Right lobe of liver (tissue), 6 donors: ENCODE measurements at regions not wholly inside any gene's neighbourhood (a gene's known extent, or its start where the extent isn't known, plus 50 kb on each side); places are given as distances from the start of the nearest gene placed in this dataset.

Source experiments
- ATAC-seq, 4 donors: fragments of 200-7000 bp; cut with Tn5 transposase; one replicate each; pipeline ENCODE4 v1.9.1; 2020; ENCODE audit warnings: mild to moderate bottlenecking in 4 of 4, moderate library complexity in 4 of 4
- DNase-seq, 3 donors: peaks; one replicate each; pipeline ENCODE4 v3.0.0-alpha.2; 2020
- H3K27ac ChIP-seq, 3 donors: fragments of 200-600 bp; one replicate each; pipeline ENCODE4 v1.8.0; 2022
- H3K27me3 ChIP-seq, 2 donors: fragments of 200-600 bp; one replicate each; pipeline ENCODE4 v1.8.0; 2022
- H3K36me3 ChIP-seq, 4 donors: fragments of 200-600 bp; sonication (generic) in 1 of 4; one replicate each; pipeline versions ENCODE4 v1.5.1 to v1.8.0; 2017 to 2022; ENCODE audit warnings: control low read depth in 1 of 4
- H3K4me1 ChIP-seq, 4 donors: fragments of 200-600 bp; sonication (generic) in 1 of 4; one replicate each; pipeline versions ENCODE4 v1.5.1 to v1.8.0; 2017 to 2022; ENCODE audit warnings: control low read depth in 1 of 4
- H3K4me3 ChIP-seq, 3 donors: fragments of 200-600 bp; one replicate each; pipeline ENCODE4 v1.8.0; 2022
- H3K9me3 ChIP-seq, 4 donors: fragments of 200-600 bp; sonication (generic) in 1 of 4; one replicate each; pipeline versions ENCODE4 v1.5.1 to v1.8.0; 2017 to 2022; ENCODE audit warnings: control low read depth in 1 of 4
- CTCF ChIP-seq, 4 donors: fragments of 200-600 bp in 3 of 4; fragments of 450-650 bp in 1 of 4; IDR thresholded peaks; one replicate each; pipeline versions ENCODE4 v1.5.1 to v1.8.0; 2016 to 2022; ENCODE audit warnings: antibody characterized with exemption in 4 of 4, mild to moderate bottlenecking in 2 of 4
- POLR2A ChIP-seq: fragments of 450-650 bp; IDR thresholded peaks from one replicate; pipeline ENCODE4 v1.6.1; 2017; ENCODE audit warnings: antibody characterized with exemption, mild to moderate bottlenecking
- WGBS: methylation state at CpG from one replicate; pipeline ENCODE4 v1.1.6; 2018; ENCODE audit warnings: low coverage, low lambda C conversion rate; ENCODE audit not compliant: insufficient coverage; ENCODE audit errors: missing lambda C conversion rate; 5-methylcytosine and 5-hydroxymethylcytosine counted together
- intact Hi-C, 2 donors: fragments of 100-400 bp; cut with DNase I; formaldehyde crosslinking; loops; one replicate each; pipeline versions ENCODE4 v1.11.2 to v1.14.1; 2022
- donor health status: DM: no; HTN: yes; CAD: no.
- donor health status: DM: no; HTN: no; CAD: no.
- donor health status: DM: no; HTN: no; CAD: no.
- donor health status: DM: no; HTN: yes; CAD: no.
- donor health status: DM: no; HTN: yes; CAD: no.

DNA sequence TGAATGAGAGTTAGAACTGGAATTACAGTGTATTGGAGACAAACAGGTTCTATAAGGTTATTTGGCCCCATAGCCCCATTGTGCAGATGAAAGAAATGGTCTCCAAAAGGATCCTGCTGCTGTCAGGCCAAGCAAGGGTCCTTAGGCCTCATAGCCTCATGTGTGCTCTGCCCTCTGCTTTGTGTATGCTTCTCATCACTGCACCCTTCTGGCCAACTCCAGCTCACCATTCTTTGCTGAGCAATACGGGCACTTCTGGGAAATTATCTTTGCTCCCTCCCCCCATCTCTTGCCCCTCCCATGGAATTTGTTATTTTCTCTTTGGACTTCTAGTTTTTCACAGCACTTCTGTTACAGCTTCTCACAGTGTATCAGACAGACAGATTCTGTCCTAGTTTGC lies 298.8 kb downstream of the FOXA2 start:
- Histone ChIP-seq H3K27me3 (no peaks in the 10 kb centered on the region), H3K4me3 (no peak overlapping the region), H3K27ac (no peak overlapping the region), H3K4me1 (no peaks in the 10 kb centered on the region), H3K9me3 (no peaks in the 10 kb centered on the region), H3K36me3 (no peaks in the 10 kb centered on the region)
- DNase-seq, result no peak
- WGBS, result 13% methylated on average over 1 of the region's 1 CpG
- intact Hi-C loops, result no loop called here
- no peak for ATAC-seq
- no peak for TF ChIP-seq POLR2A
- TF ChIP-seq CTCF (IDR thresholded peaks at IDR 0.05), result no peak

DNA sequence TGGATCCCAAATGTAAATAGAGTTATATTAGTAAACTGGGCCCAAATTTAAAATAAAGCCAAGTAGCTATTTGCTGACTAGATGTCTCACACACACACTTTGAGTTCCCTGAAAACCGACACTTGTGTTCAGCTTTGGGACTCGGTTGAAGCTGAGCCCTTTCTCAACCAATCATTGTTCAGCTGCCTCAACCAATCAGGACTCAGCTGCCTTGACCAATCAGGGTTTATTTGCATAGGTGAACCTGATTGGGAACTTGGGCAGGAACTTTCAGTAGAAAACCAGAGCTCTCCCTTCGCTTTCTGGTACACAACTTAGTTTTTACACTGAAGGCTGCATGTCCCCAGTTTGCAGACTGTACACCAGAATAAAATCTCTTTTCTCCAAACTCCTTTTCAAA lies 301.7 kb downstream of the FOXA2 start:
- Histone ChIP-seq H3K27me3 (no peaks in the 10 kb centered on the region), H3K27ac (no peak overlapping the region), H3K9me3 (no peaks in the 10 kb centered on the region), H3K4me3 (no peak overlapping the region), H3K36me3 (no peaks in the 10 kb centered on the region), H3K4me1 (no peaks in the 10 kb centered on the region)
- intact Hi-C loops, result no loop called here
- DNase-seq, result no peak
- WGBS, result no CpG with 5 or more reads among the region's 3 CpGs
- no peak for ATAC-seq
- no peak for TF ChIP-seq POLR2A
- TF ChIP-seq CTCF (IDR thresholded peaks at IDR 0.05), result no peak

DNA sequence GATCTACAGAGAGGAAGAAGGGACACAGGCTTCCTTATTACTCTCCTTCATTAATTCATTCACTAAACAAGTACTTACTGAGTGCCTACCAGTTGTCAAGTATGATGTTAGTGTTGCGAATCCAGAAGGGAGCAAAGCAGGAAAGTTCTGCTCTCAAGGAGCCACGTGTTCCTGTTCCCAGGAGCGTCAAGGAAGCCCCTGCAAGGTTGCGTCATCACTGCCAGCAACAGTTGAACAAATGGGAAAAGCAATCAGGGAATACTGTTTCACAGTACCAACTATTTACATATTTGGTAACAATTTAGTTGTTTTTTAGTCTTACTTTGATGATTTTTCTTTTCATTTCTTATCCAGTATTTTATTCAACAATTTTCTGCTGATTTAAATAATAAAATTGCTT lies 310.0 kb downstream of the FOXA2 start:
- no peaks in the 10 kb centered on the region for H3K27me3 ChIP-seq
- no peak for TF ChIP-seq CTCF (IDR thresholded peaks at IDR 0.05)
- no peak for TF ChIP-seq POLR2A
- H3K27ac ChIP-seq, result no peak overlapping the region
- H3K36me3 ChIP-seq, result no peaks in the 10 kb centered on the region
- DNase-seq (no peak), ATAC-seq (no peak)
- intact Hi-C loops, result no loop called here
- H3K4me1 ChIP-seq, result no peaks in the 10 kb centered on the region
- WGBS, result 38% methylated on average over 4 of the region's 4 CpGs
- no peak overlapping the region for H3K4me3 ChIP-seq
- no peaks in the 10 kb centered on the region for H3K9me3 ChIP-seq

- Histone ChIP-seq H3K36me3 (no peaks in the 10 kb centered on the region), H3K4me1 (no peaks in the 10 kb centered on the region), H3K4me3 (no peak overlapping the region), H3K9me3 (no peaks in the 10 kb centered on the region), H3K27me3 (no peaks in the 10 kb centered on the region), H3K27ac (no peak overlapping the region)
- DNase-seq (no peak), ATAC-seq (no peak)
- WGBS, result 77% methylated on average over 2 of the region's 2 CpGs
- intact Hi-C loops, result no loop called here
- no peak for TF ChIP-seq CTCF (IDR thresholded peaks at IDR 0.05)
- no peak for TF ChIP-seq POLR2A
Measured at GRCh38 chr20:22268675-22269074, 315.7 kb downstream of the FOXA2 start.

DNA sequence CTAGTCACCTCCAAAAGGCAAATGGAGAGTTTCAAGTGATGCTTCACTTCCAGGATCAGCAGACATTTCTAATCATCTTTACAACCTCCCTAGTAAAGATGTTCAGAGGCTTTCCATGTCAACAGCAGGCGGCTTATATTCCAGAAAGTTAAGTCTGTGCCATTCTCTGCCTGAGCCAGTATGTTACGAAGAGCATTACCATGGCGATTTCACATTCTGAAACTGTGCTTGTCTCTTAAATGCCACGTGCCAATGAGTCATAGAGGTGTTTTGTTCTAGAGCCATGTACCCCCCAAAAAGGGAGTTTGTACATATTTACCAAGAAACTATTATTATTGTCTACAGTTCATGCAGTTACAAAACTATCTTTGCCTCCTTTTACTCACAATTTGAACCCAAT lies 319.5 kb downstream of the FOXA2 start:
- TF ChIP-seq POLR2A (no peak), CTCF (IDR thresholded peaks at IDR 0.05) (no peak)
- H3K27me3 ChIP-seq, result no peaks in the 10 kb centered on the region
- ATAC-seq (no peak), DNase-seq (no peak)
- no peaks in the 10 kb centered on the region for H3K36me3 ChIP-seq
- intact Hi-C loops, result no loop called here
- 60% methylated on average over 4 of the region's 4 CpGs for WGBS
- H3K4me3 ChIP-seq, result no peak overlapping the region
- no peaks in the 10 kb centered on the region for H3K4me1 ChIP-seq
- H3K27ac ChIP-seq, result no peak overlapping the region
- H3K9me3 ChIP-seq, result no peaks in the 10 kb centered on the region
